ENCODE measurements at regions not wholly inside any gene's neighbourhood (a gene's known extent, or its start where the extent isn't known, plus 50 kb on each side); places are given as distances from the start of the nearest gene placed in this dataset.

DNA sequence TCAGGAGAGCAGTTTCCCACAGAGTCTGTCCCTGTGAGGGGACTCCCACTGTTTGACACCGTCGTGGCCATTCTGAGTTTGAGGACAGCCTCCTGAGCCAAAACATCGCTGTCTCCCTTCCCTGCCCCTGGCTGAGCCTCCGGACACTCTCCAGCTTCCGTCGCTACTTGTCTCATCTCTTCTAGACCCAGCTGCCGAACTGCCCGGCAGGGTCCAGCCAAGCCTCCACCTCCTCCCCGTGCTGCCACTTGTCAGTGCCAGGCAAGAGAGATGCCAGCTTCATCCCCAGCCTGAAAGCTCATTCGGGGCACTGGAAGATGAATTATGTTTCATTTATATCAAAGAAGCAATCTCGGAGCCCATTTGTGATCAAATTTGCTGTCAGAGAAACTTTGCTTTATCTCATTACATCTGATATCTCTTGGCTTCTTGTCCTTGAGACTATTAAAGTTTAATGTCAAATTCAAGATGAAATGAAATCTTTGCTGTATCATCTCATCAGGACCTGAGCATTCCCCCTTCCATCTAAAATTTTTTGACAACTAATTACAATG, 283.9 kb downstream of the BUD13 start:
- H3K27me3 Mint-ChIP-seq (ENCODE audit: unreplicated experiment) = peaks cover 3% of the 10 kb centered on the region
- no peak overlapping the region for H3K4me3 Mint-ChIP-seq (ENCODE audit: unreplicated experiment)
- no peaks in the 10 kb centered on the region for H3K9me3 Mint-ChIP-seq (ENCODE audit: unreplicated experiment)

DNA sequence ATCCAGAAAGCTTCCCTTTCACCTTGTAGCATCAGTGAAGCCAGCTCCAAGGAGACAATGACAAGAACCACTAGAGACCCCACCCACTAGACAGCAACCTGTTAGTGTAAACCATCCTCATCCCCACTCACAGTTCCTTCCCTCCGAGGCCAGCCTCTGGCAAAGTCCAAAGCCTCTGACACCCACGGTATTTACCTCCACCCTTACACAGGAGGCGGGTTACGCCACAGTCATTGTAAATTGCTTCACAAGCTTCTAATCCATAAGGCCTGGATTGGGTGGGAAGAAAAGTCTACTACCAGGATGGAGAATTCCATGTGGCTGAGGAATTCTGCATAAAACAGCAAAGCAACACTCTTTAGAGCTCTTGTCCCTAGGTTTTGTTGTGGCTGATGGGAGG, 287.4 kb downstream of the BUD13 start:
- no peak overlapping the region for H3K27ac Mint-ChIP-seq (ENCODE audit: unreplicated experiment)

More for the DNA sequence above, 283.9 kb downstream of the BUD13 start:
- DNase-seq (ENCODE audit: low spot score) = no peak
- Mint-ChIP-seq H3K27ac (ENCODE audit: unreplicated experiment) (no peak overlapping the region), H3K4me1 (ENCODE audit: unreplicated experiment) (peaks cover 13% of the 10 kb centered on the region), H3K36me3 (ENCODE audit: low read depth, unreplicated experiment) (no peaks in the 10 kb centered on the region)
- TF ChIP-seq, protein P1, sequence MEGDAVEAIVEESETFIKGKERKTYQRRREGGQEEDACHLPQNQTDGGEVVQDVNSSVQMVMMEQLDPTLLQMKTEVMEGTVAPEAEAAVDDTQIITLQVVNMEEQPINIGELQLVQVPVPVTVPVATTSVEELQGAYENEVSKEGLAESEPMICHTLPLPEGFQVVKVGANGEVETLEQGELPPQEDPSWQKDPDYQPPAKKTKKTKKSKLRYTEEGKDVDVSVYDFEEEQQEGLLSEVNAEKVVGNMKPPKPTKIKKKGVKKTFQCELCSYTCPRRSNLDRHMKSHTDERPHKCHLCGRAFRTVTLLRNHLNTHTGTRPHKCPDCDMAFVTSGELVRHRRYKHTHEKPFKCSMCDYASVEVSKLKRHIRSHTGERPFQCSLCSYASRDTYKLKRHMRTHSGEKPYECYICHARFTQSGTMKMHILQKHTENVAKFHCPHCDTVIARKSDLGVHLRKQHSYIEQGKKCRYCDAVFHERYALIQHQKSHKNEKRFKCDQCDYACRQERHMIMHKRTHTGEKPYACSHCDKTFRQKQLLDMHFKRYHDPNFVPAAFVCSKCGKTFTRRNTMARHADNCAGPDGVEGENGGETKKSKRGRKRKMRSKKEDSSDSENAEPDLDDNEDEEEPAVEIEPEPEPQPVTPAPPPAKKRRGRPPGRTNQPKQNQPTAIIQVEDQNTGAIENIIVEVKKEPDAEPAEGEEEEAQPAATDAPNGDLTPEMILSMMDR (IDR thresholded peaks at IDR 0.05; ENCODE audit: unreplicated experiment) = no peak

DNA sequence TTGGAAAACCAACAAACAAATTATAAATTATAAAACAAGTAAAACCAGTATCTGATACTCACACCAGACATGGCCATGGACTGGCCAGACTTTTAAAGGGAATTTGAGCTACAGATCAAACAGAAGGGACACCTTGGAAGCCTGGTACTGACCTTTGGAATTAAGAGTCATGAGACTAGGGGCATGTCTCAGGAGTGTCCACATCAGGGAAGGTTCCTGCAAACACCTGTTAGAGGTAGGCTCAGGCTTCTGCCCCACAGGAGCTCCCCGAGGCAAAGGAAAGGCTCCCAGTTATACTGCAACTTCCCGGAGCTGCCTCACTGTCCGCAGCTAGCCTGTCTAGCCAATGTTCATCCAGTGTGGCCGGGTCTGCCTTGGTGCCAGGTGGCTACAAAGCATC, 290.1 kb downstream of the BUD13 start:
- DNase-seq (ENCODE audit: low spot score) = no peak
- H3K9me3 Mint-ChIP-seq (ENCODE audit: unreplicated experiment) = no peaks in the 10 kb centered on the region
- H3K36me3 Mint-ChIP-seq (ENCODE audit: low read depth, unreplicated experiment) = no peaks in the 10 kb centered on the region
- H3K27me3 Mint-ChIP-seq (ENCODE audit: unreplicated experiment) = peaks cover 1% of the 10 kb centered on the region
- H3K27ac Mint-ChIP-seq (ENCODE audit: unreplicated experiment) = no peak overlapping the region
- TF ChIP-seq, protein P1 (IDR thresholded peaks at IDR 0.05; ENCODE audit: unreplicated experiment) = no peak
- no peak overlapping the region for H3K4me3 Mint-ChIP-seq (ENCODE audit: unreplicated experiment)
- no peaks in the 10 kb centered on the region for H3K4me1 Mint-ChIP-seq (ENCODE audit: unreplicated experiment)

More for the DNA sequence above, 287.4 kb downstream of the BUD13 start:
- Mint-ChIP-seq H3K36me3 (ENCODE audit: low read depth, unreplicated experiment) (no peaks in the 10 kb centered on the region), H3K9me3 (ENCODE audit: unreplicated experiment) (no peaks in the 10 kb centered on the region), H3K27me3 (ENCODE audit: unreplicated experiment) (peaks cover 5% of the 10 kb centered on the region), H3K4me3 (ENCODE audit: unreplicated experiment) (no peak overlapping the region), H3K4me1 (ENCODE audit: unreplicated experiment) (peaks cover 5% of the 10 kb centered on the region)
- DNase-seq (ENCODE audit: low spot score) = no peak
- TF ChIP-seq, protein P1 (IDR thresholded peaks at IDR 0.05; ENCODE audit: unreplicated experiment) = no peak

DNA sequence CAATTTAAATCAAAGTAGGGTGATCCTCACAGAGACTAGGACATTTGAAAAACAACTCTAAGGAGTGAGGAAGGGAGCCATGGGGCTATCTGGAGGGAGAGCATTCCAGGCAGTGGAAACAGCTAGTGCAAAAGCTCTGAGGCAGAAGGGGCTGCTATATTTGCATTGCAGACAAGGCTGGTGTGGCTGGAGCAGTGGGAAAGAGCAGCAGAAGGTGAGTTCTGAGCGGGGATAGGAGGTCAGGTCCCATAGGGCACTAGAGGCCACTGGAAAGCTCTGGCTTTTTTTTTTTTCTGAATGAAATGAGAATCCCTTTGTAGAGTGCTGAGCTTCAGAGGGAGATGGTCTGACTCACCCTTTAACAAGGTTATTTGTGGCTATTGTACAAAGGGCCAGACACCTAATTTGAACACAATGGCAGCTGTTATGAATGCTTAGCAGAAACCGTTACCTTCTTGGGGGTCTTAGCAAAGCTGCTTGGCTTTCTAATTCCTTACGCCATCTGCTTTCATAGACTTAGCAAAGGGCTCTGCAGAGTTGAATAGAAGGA, 291.6 kb downstream of the BUD13 start:
- Mint-ChIP-seq H3K9me3 (ENCODE audit: unreplicated experiment) (no peaks in the 10 kb centered on the region), H3K27me3 (ENCODE audit: unreplicated experiment) (peaks cover 1% of the 10 kb centered on the region), H3K36me3 (ENCODE audit: low read depth, unreplicated experiment) (no peaks in the 10 kb centered on the region), H3K4me3 (ENCODE audit: unreplicated experiment) (no peak overlapping the region), H3K4me1 (ENCODE audit: unreplicated experiment) (no peaks in the 10 kb centered on the region), H3K27ac (ENCODE audit: unreplicated experiment) (no peak overlapping the region)
- no peak for DNase-seq (ENCODE audit: low spot score)
- TF ChIP-seq, protein P1 (IDR thresholded peaks at IDR 0.05; ENCODE audit: unreplicated experiment) = no peak

All from endothelial cell (in vitro differentiated cells).